ENCODE measurements at regions not wholly inside any gene's neighbourhood (a gene's known extent, or its start where the extent isn't known, plus 50 kb on each side); places are given as distances from the start of the nearest gene placed in this dataset.
A peak's percentile ranks its signal among the peaks of the same experiment; 100 is the strongest.

- no peaks in the 10 kb centered on the region for H3K4me1 Mint-ChIP-seq
Measured at GRCh38 chr5:63055421-63055820, 476.8 kb downstream of the LRRC70 start.

DNA sequence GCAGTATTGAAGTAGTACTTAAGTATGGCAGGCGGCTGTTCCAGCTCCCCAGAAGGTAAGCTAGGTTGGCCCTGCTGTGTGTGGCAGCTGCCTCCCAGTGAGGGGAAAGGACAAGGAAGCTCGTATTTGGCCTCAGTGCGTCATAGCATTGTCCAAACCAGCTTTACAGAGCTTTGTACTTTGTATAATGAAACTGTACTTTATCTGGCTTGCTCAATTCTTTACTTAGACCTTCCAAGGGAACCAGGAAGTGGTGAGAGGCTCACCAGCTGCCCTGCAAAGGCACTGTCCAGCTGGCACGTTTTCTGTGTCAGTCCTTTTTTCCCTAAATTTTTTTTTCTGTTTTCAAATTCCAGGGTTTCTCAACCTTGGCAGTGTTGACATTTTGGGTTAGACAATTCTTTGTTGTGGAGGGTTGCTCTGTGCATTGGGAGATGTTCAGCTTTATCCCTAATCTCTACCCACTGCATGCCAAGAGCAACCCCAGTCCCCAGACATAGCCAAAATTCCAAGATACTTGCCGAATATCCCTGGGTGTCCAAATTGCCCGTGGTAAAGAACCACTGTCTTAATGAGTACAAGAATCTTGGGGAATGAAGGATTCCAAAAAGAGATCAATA lies 474.5 kb downstream of the LRRC70 start:
- Histone ChIP-seq H3K27ac (ENCODE audit: insufficient read depth, low read length, poor library complexity, severe bottlenecking) (no peak overlapping the region), H3K36me3 (ENCODE audit: control insufficient read depth, insufficient read depth, low read length) (no peaks in the 10 kb centered on the region), H3K27me3 (ENCODE audit: control insufficient read depth, insufficient read depth, low read length) (no peaks in the 10 kb centered on the region), H3K9me3 (ENCODE audit: control insufficient read depth in 2 of 2, low read length in 2 of 2) (no peaks in the 10 kb centered on the region), H3K4me1 (ENCODE audit: control insufficient read depth, insufficient read depth, low read length, poor library complexity, severe bottlenecking) (no peaks in the 10 kb centered on the region), H3K4me3 (ENCODE audit: low read depth, low read length) (no peak overlapping the region)
- H3K4me3 Mint-ChIP-seq, result no peak overlapping the region
- H3K27ac Mint-ChIP-seq, result no peak overlapping the region
- no peak for ATAC-seq (ENCODE audit: low read depth in 2 of 2)
- peaks cover 0 to 7% (median 3%) of the 10 kb centered on the region in 7 donors for H3K9me3 Mint-ChIP-seq
- no peak for DNase-seq
- H3K36me3 Mint-ChIP-seq, result no peaks in the 10 kb centered on the region
- H3K4me1 Mint-ChIP-seq, result no peaks in the 10 kb centered on the region
- no peaks in the 10 kb centered on the region for H3K27me3 Mint-ChIP-seq

More at GRCh38 chr5:63055421-63055820, 476.8 kb downstream of the LRRC70 start:
- DNase-seq, result no peak
- no peak for ATAC-seq (ENCODE audit: low read depth in 2 of 2)
- no peaks in the 10 kb centered on the region for H3K9me3 ChIP-seq (ENCODE audit: control insufficient read depth in 2 of 2, low read length in 2 of 2)
- H3K36me3 ChIP-seq (ENCODE audit: control insufficient read depth, insufficient read depth, low read length), result no peaks in the 10 kb centered on the region
- H3K4me3 ChIP-seq (ENCODE audit: low read depth, low read length), result no peak overlapping the region
- Mint-ChIP-seq H3K4me3 (no peak overlapping the region), H3K27ac (peak overlapping the region in 1 of 3 donors; percentile 72), H3K27me3 (no peaks in the 10 kb centered on the region), H3K9me3 (peaks cover 0 to 6% (median 3%) of the 10 kb centered on the region in 7 donors), H3K36me3 (no peaks in the 10 kb centered on the region)
- no peak overlapping the region for H3K27ac ChIP-seq (ENCODE audit: insufficient read depth, low read length, poor library complexity, severe bottlenecking)
- H3K27me3 ChIP-seq (ENCODE audit: control insufficient read depth, insufficient read depth, low read length), result no peaks in the 10 kb centered on the region
- no peaks in the 10 kb centered on the region for H3K4me1 ChIP-seq (ENCODE audit: control insufficient read depth, insufficient read depth, low read length, poor library complexity, severe bottlenecking)

DNA sequence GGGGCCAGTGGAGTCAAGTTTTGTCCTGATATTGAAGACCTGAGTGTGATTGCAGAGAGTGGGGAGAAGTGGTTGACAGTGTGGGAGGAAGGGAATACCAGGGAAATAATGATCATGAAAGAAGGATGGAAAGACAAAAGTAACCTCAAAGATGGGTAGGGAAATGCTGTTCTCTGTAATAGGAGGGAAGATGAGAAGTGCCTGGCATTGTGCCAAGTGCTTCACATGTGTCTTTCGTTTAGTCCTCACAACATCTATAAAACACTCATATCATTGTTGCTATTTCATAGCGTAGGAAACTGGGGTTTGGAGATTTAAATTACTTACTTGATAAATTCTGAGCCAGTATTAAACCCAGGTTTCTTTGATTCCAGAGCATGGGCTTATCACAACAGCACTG lies 472.3 kb downstream of the LRRC70 start:
- H3K27me3 Mint-ChIP-seq, result no peaks in the 10 kb centered on the region
- no peaks in the 10 kb centered on the region for H3K9me3 ChIP-seq (ENCODE audit: control insufficient read depth in 2 of 2, low read length in 2 of 2)
- no peak overlapping the region for H3K4me3 ChIP-seq (ENCODE audit: low read depth, low read length)
- H3K4me3 Mint-ChIP-seq, result no peak overlapping the region
- no peak overlapping the region for H3K27ac ChIP-seq (ENCODE audit: insufficient read depth, low read length, poor library complexity, severe bottlenecking)
- H3K4me1 Mint-ChIP-seq, result no peaks in the 10 kb centered on the region
- no peak for DNase-seq
- no peaks in the 10 kb centered on the region for H3K4me1 ChIP-seq (ENCODE audit: control insufficient read depth, insufficient read depth, low read length, poor library complexity, severe bottlenecking)
- no peak overlapping the region for H3K27ac Mint-ChIP-seq
- H3K36me3 Mint-ChIP-seq, result no peaks in the 10 kb centered on the region
- H3K9me3 Mint-ChIP-seq, result peaks cover 0 to 8% (median 3%) of the 10 kb centered on the region in 7 donors
- H3K27me3 ChIP-seq (ENCODE audit: control insufficient read depth, insufficient read depth, low read length), result no peaks in the 10 kb centered on the region
- no peaks in the 10 kb centered on the region for H3K36me3 ChIP-seq (ENCODE audit: control insufficient read depth, insufficient read depth, low read length)
- no peak for ATAC-seq (ENCODE audit: low read depth in 2 of 2)

- no peak overlapping the region for H3K27ac ChIP-seq (ENCODE audit: insufficient read depth, low read length, poor library complexity, severe bottlenecking)
- no peak overlapping the region for H3K27ac Mint-ChIP-seq
- DNase-seq (no peak), ATAC-seq (ENCODE audit: low read depth in 2 of 2) (no peak)
- no peak overlapping the region for H3K4me3 ChIP-seq (ENCODE audit: low read depth, low read length)
- H3K4me1 ChIP-seq (ENCODE audit: control insufficient read depth, insufficient read depth, low read length, poor library complexity, severe bottlenecking), result no peaks in the 10 kb centered on the region
- H3K4me1 Mint-ChIP-seq, result no peaks in the 10 kb centered on the region
- H3K9me3 Mint-ChIP-seq, result peaks cover 0 to 8% (median 2%) of the 10 kb centered on the region in 7 donors
- H3K9me3 ChIP-seq (ENCODE audit: control insufficient read depth in 2 of 2, low read length in 2 of 2), result no peaks in the 10 kb centered on the region
- no peaks in the 10 kb centered on the region for H3K27me3 ChIP-seq (ENCODE audit: control insufficient read depth, insufficient read depth, low read length)
- H3K4me3 Mint-ChIP-seq, result no peak overlapping the region
- no peaks in the 10 kb centered on the region for H3K36me3 ChIP-seq (ENCODE audit: control insufficient read depth, insufficient read depth, low read length)
- no peaks in the 10 kb centered on the region for H3K27me3 Mint-ChIP-seq
- H3K36me3 Mint-ChIP-seq, result no peaks in the 10 kb centered on the region
Measured at GRCh38 chr5:63049935-63050334, 471.3 kb downstream of the LRRC70 start.

DNA sequence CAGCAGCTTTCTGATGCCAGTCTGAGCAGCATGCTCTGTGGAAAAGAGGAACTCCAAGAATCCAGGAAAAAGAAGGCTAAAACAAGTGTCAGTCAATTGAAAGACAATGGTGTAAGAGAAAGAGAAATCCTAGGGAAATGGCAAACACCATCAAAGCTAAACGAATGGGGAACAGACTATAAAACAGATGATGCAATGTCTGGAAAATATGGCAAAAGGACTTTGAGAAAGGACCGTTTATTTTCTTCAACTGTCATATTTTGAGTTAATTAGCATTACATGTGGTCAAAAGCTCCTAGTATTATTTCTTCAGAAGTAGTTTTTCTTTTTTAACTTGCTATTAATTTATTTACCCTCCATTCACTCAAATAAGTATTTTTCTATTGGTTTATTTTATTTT lies 465.2 kb downstream of the LRRC70 start:
- no peak for ATAC-seq (ENCODE audit: low read depth in 2 of 2)
- H3K27ac Mint-ChIP-seq, result no peak overlapping the region
- no peaks in the 10 kb centered on the region for H3K36me3 Mint-ChIP-seq
- H3K4me1 ChIP-seq (ENCODE audit: control insufficient read depth, insufficient read depth, low read length, poor library complexity, severe bottlenecking), result no peaks in the 10 kb centered on the region
- no peaks in the 10 kb centered on the region for H3K27me3 ChIP-seq (ENCODE audit: control insufficient read depth, insufficient read depth, low read length)
- no peak for DNase-seq
- no peaks in the 10 kb centered on the region for H3K4me1 Mint-ChIP-seq
- H3K9me3 ChIP-seq (ENCODE audit: control insufficient read depth in 2 of 2, low read length in 2 of 2), result no peaks in the 10 kb centered on the region
- no peak overlapping the region for H3K4me3 ChIP-seq (ENCODE audit: low read depth, low read length)
- H3K27ac ChIP-seq (ENCODE audit: insufficient read depth, low read length, poor library complexity, severe bottlenecking), result no peak overlapping the region
- no peaks in the 10 kb centered on the region for H3K36me3 ChIP-seq (ENCODE audit: control insufficient read depth, insufficient read depth, low read length)
- no peaks in the 10 kb centered on the region for H3K27me3 Mint-ChIP-seq
- H3K9me3 Mint-ChIP-seq, result peaks cover 0 to 7% (median 2%) of the 10 kb centered on the region in 7 donors
- H3K4me3 Mint-ChIP-seq, result no peak overlapping the region

DNA sequence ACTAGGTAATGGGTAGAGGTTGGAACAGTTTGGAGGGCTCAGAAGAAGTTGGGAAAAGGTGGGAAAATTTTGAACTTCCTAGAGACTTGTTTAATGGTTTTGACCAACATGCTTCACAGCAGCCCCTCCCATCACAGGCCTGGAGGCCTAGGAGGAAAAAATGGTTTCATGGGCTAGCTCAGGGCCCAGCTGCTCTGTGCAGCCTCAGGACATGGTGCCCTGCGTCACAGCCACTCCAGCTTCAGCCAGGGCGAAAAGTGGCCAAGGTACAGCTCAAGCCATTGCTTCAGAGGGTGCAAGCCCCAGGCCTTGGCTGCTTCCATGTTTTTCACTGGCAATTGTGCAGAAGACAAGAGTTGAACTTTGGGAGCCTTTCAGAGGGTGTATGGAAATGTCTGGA lies 453.7 kb downstream of the LRRC70 start:
- no peak overlapping the region for H3K27ac ChIP-seq (ENCODE audit: insufficient read depth, low read length, poor library complexity, severe bottlenecking)
- peaks cover 3 to 23% of the 10 kb centered on the region in 2 experiments for H3K9me3 ChIP-seq (ENCODE audit: control insufficient read depth in 2 of 2, low read length in 2 of 2)
- no peaks in the 10 kb centered on the region for H3K27me3 ChIP-seq (ENCODE audit: control insufficient read depth, insufficient read depth, low read length)
- ATAC-seq (ENCODE audit: low read depth in 2 of 2), result no peak
- H3K9me3 Mint-ChIP-seq, result peaks cover 1 to 33% (median 6%) of the 10 kb centered on the region in 7 donors
- H3K4me1 ChIP-seq (ENCODE audit: control insufficient read depth, insufficient read depth, low read length, poor library complexity, severe bottlenecking), result no peaks in the 10 kb centered on the region
- H3K4me3 Mint-ChIP-seq, result no peak overlapping the region
- H3K36me3 ChIP-seq (ENCODE audit: control insufficient read depth, insufficient read depth, low read length), result no peaks in the 10 kb centered on the region
- no peak overlapping the region for H3K4me3 ChIP-seq (ENCODE audit: low read depth, low read length)
- H3K36me3 Mint-ChIP-seq, result no peaks in the 10 kb centered on the region
- H3K27ac Mint-ChIP-seq, result no peak overlapping the region
- DNase-seq, result no peak
- no peaks in the 10 kb centered on the region for H3K27me3 Mint-ChIP-seq
- H3K4me1 Mint-ChIP-seq, result no peaks in the 10 kb centered on the region

DNA sequence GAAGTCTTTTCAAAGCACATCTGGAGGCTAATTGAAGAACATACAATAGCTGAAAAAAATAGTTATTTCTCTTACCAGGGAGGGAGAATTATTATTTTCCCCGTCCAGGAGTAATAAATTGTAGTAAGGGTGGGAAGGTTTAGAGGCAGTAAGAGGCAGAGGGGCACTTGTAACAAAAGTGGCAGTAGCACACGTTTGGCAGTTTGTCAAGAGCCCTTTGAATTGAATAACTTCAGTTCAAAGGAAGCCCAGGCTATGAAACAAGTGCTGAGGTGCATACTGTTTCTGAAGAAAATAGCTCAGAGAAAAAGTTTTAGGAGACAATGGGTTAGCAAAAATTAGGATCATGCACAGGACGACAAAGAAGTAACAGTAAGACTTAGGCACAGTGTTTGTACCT lies 451.3 kb downstream of the LRRC70 start:
- Histone ChIP-seq H3K4me1 (ENCODE audit: control insufficient read depth, insufficient read depth, low read length, poor library complexity, severe bottlenecking) (no peaks in the 10 kb centered on the region), H3K9me3 (ENCODE audit: control insufficient read depth in 2 of 2, low read length in 2 of 2) (peaks cover 3 to 23% of the 10 kb centered on the region in 2 experiments), H3K27ac (ENCODE audit: insufficient read depth, low read length, poor library complexity, severe bottlenecking) (no peak overlapping the region), H3K4me3 (ENCODE audit: low read depth, low read length) (no peak overlapping the region), H3K36me3 (ENCODE audit: control insufficient read depth, insufficient read depth, low read length) (no peaks in the 10 kb centered on the region), H3K27me3 (ENCODE audit: control insufficient read depth, insufficient read depth, low read length) (no peaks in the 10 kb centered on the region)
- peaks cover 1 to 33% (median 6%) of the 10 kb centered on the region in 7 donors for H3K9me3 Mint-ChIP-seq
- H3K27ac Mint-ChIP-seq, result no peak overlapping the region
- H3K4me3 Mint-ChIP-seq, result no peak overlapping the region
- no peak for DNase-seq
- H3K27me3 Mint-ChIP-seq, result no peaks in the 10 kb centered on the region
- no peak for ATAC-seq (ENCODE audit: low read depth in 2 of 2)
- no peaks in the 10 kb centered on the region for H3K36me3 Mint-ChIP-seq
- no peaks in the 10 kb centered on the region for H3K4me1 Mint-ChIP-seq

DNA sequence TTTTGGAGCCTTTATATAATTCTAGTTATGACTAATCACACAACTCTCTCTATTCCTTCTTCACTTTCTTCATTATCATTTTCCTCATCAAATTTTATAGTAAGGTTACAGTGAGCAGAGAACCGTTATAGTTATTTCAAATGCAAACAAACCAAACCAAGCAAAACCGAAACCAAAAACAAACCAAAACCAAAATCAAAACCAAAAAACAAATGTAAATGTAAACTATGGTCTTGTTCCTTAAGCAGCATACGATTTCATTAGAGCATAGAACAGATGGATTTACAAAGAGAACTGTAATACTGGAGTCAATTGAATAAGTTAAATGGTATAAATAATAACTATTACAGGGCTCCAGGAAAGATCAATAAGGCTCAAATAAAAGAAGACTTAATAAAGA lies 447.1 kb downstream of the LRRC70 start:
- no peaks in the 10 kb centered on the region for H3K27me3 ChIP-seq (ENCODE audit: control insufficient read depth, insufficient read depth, low read length)
- no peaks in the 10 kb centered on the region for H3K36me3 ChIP-seq (ENCODE audit: control insufficient read depth, insufficient read depth, low read length)
- Mint-ChIP-seq H3K9me3 (peaks cover 0 to 7% (median 1%) of the 10 kb centered on the region in 7 donors), H3K27me3 (no peaks in the 10 kb centered on the region), H3K4me1 (no peaks in the 10 kb centered on the region), H3K27ac (no peak overlapping the region), H3K36me3 (no peaks in the 10 kb centered on the region), H3K4me3 (no peak overlapping the region)
- ATAC-seq (ENCODE audit: low read depth in 2 of 2), result no peak
- H3K4me3 ChIP-seq (ENCODE audit: low read depth, low read length), result no peak overlapping the region
- no peak for DNase-seq
- H3K27ac ChIP-seq (ENCODE audit: insufficient read depth, low read length, poor library complexity, severe bottlenecking), result no peak overlapping the region
- H3K9me3 ChIP-seq (ENCODE audit: control insufficient read depth in 2 of 2, low read length in 2 of 2), result no peaks in the 10 kb centered on the region
- no peaks in the 10 kb centered on the region for H3K4me1 ChIP-seq (ENCODE audit: control insufficient read depth, insufficient read depth, low read length, poor library complexity, severe bottlenecking)
